Hepatocyte (in vitro differentiated cells): ENCODE measurements at regions not wholly inside any gene's neighbourhood (a gene's known extent, or its start where the extent isn't known, plus 50 kb on each side); places are given as distances from the start of the nearest gene placed in this dataset.

Experiments
- DNase-seq: peaks from one replicate; pipeline ENCODE4 v3.0.0-alpha.2; 2016; ENCODE audit warnings: low spot score
- H2AFZ ChIP-seq: fragments of 200-600 bp; sonication (generic); 2 replicates; pipeline ENCODE4 v1.6.0; 2016; ENCODE audit warnings: antibody characterized with exemption, mild to moderate bottlenecking
- H3K27ac ChIP-seq: fragments of 200-600 bp; sonication (generic); 2 replicates; pipeline ENCODE4 v1.5.1; 2016; ENCODE audit warnings: mild to moderate bottlenecking
- H3K27me3 ChIP-seq: fragments of 200-600 bp; sonication (generic); 2 replicates; pipeline ENCODE4 v1.6.1; 2016
- H3K36me3 ChIP-seq: fragments of 200-600 bp; sonication (generic); replicated peaks from 2 replicates; pipeline ENCODE4 v1.5.1; 2016; ENCODE audit warnings: low read depth; ENCODE audit not compliant: insufficient read depth
- H3K4me1 ChIP-seq: fragments of 200-600 bp; sonication (generic); 2 replicates; pipeline ENCODE4 v1.5.1; 2016; ENCODE audit warnings: mild to moderate bottlenecking, moderate library complexity; ENCODE audit not compliant: insufficient read depth
- H3K4me2 ChIP-seq: fragments of 200-600 bp; sonication (generic); 2 replicates; pipeline ENCODE4 v1.6.0; 2016
- H3K4me3 ChIP-seq: fragments of 200-600 bp; sonication (generic); 2 replicates; pipeline ENCODE4 v1.5.1; 2016; ENCODE audit warnings: mild to moderate bottlenecking
- H3K79me2 ChIP-seq: fragments of 200-600 bp; sonication (generic); 2 replicates; pipeline ENCODE4 v1.6.0; 2017; ENCODE audit warnings: mild to moderate bottlenecking
- H3K9me2 ChIP-seq: fragments of 200-600 bp; sonication (generic); replicated peaks from 2 replicates; pipeline ENCODE4 v1.6.0; 2017; ENCODE audit warnings: mild to moderate bottlenecking; ENCODE audit not compliant: insufficient read depth
- H3K9me3 ChIP-seq: fragments of 200-600 bp; sonication (generic); 2 replicates; pipeline ENCODE4 v1.5.1; 2016; ENCODE audit warnings: low read depth, mild to moderate bottlenecking
- H4K20me1 ChIP-seq: fragments of 200-600 bp; sonication (generic); 2 replicates; pipeline ENCODE4 v1.6.0; 2016; ENCODE audit warnings: mild to moderate bottlenecking; ENCODE audit not compliant: insufficient read depth, poor library complexity, severe bottlenecking
- EZH2 ChIP-seq: fragments of 200-600 bp; sonication (generic); IDR thresholded peaks from 2 replicates; pipeline ENCODE4 v1.6.1; 2016; ENCODE audit warnings: antibody characterized with exemption, mild to moderate bottlenecking, borderline replicate concordance
- EZH2phosphoT487 ChIP-seq: fragments of 200-600 bp; sonication (generic); IDR thresholded peaks from one replicate; pipeline ENCODE4 v1.6.1; 2018; ENCODE audit warnings: antibody characterized with exemption, mild to moderate bottlenecking, low read depth, moderate library complexity; ENCODE audit not compliant: unreplicated experiment, severe bottlenecking
- WGBS: methylation state at CpG from one replicate; pipeline ENCODE4 v1.1.6; 2016; ENCODE audit warnings: low lambda C conversion rate; ENCODE audit errors: missing lambda C conversion rate; 5-methylcytosine and 5-hydroxymethylcytosine counted together
- TF ChIP-seq, protein P1 (sequence below): fragments of 200-600 bp; sonication (generic); IDR thresholded peaks from 2 replicates; pipeline ENCODE4 v1.5.1; 2016; ENCODE audit warnings: antibody characterized with exemption, mild to moderate bottlenecking; ENCODE audit not compliant: poor library complexity

DNA sequence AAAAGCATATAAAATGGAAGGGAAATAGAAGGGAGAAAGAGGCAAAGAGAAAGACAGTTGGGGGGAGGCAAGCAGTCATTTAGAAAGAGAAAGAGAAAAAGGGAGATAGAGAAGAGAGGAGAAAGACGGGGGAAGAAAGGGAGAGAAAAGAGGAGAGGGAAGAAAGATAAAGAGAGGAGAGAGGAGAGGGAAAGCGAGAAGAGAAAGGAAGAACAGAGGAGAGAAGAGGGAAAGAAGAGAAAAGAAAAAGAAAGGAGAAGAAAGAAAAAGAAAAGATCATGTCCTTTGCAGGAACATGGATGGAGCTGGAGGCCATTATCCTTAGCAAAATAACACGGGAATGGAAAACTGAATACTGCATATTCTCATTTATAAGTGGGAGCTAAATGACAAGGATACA lies 247.7 kb downstream of the MIAT start:
- Histone ChIP-seq H3K4me3 (no peak overlapping the region), H3K27me3 (peaks cover 43% of the 10 kb centered on the region), H3K9me2 (no peaks in the 10 kb centered on the region), H3K36me3 (no peaks in the 10 kb centered on the region), H3K27ac (no peak overlapping the region), H4K20me1 (no peaks in the 10 kb centered on the region), H3K4me1 (peaks cover 10% of the 10 kb centered on the region), H2AFZ (no peak overlapping the region), H3K79me2 (no peaks in the 10 kb centered on the region), H3K9me3 (no peaks in the 10 kb centered on the region), H3K4me2 (no peak overlapping the region)
- TF ChIP-seq EZH2 (no peak), EZH2phosphoT487 (no peak)
- TF ChIP-seq, protein P1, sequence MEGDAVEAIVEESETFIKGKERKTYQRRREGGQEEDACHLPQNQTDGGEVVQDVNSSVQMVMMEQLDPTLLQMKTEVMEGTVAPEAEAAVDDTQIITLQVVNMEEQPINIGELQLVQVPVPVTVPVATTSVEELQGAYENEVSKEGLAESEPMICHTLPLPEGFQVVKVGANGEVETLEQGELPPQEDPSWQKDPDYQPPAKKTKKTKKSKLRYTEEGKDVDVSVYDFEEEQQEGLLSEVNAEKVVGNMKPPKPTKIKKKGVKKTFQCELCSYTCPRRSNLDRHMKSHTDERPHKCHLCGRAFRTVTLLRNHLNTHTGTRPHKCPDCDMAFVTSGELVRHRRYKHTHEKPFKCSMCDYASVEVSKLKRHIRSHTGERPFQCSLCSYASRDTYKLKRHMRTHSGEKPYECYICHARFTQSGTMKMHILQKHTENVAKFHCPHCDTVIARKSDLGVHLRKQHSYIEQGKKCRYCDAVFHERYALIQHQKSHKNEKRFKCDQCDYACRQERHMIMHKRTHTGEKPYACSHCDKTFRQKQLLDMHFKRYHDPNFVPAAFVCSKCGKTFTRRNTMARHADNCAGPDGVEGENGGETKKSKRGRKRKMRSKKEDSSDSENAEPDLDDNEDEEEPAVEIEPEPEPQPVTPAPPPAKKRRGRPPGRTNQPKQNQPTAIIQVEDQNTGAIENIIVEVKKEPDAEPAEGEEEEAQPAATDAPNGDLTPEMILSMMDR = no peak
- 70% methylated on average over 2 of the region's 3 CpGs for WGBS
- no peak for DNase-seq

GRCh38 chr22:26905640-26906039 lies 248.3 kb downstream of the MIAT start:
- DNase-seq = no peak
- WGBS = 48% methylated on average over 4 of the region's 4 CpGs
- no peak overlapping the region for H3K4me3 ChIP-seq
- no peak for TF ChIP-seq EZH2
- no peak for TF ChIP-seq EZH2phosphoT487
- TF ChIP-seq, protein P1 = no peak
- H3K4me2 ChIP-seq = no peak overlapping the region
- peaks cover 10% of the 10 kb centered on the region for H3K4me1 ChIP-seq
- no peak overlapping the region for H3K27ac ChIP-seq
- H3K9me2 ChIP-seq = no peaks in the 10 kb centered on the region
- no peaks in the 10 kb centered on the region for H3K9me3 ChIP-seq
- no peak overlapping the region for H2AFZ ChIP-seq
- no peaks in the 10 kb centered on the region for H3K79me2 ChIP-seq
- H3K27me3 ChIP-seq = peaks cover 44% of the 10 kb centered on the region
- no peaks in the 10 kb centered on the region for H4K20me1 ChIP-seq
- no peaks in the 10 kb centered on the region for H3K36me3 ChIP-seq

GRCh38 chr22:26906464-26906863 lies 249.1 kb downstream of the MIAT start:
- H3K79me2 ChIP-seq = no peaks in the 10 kb centered on the region
- WGBS = 80% methylated on average over 10 of the region's 10 CpGs
- H3K36me3 ChIP-seq = no peaks in the 10 kb centered on the region
- TF ChIP-seq, protein P1 = no peak
- TF ChIP-seq EZH2phosphoT487 = no peak
- TF ChIP-seq EZH2 = no peak
- DNase-seq = no peak
- H4K20me1 ChIP-seq = no peaks in the 10 kb centered on the region
- H3K4me3 ChIP-seq = no peak overlapping the region
- H3K9me2 ChIP-seq = no peaks in the 10 kb centered on the region
- no peak overlapping the region for H3K27ac ChIP-seq
- no peak overlapping the region for H3K4me2 ChIP-seq
- peaks cover 10% of the 10 kb centered on the region for H3K4me1 ChIP-seq
- no peak overlapping the region for H2AFZ ChIP-seq
- peaks cover 46% of the 10 kb centered on the region for H3K27me3 ChIP-seq
- no peaks in the 10 kb centered on the region for H3K9me3 ChIP-seq

DNA sequence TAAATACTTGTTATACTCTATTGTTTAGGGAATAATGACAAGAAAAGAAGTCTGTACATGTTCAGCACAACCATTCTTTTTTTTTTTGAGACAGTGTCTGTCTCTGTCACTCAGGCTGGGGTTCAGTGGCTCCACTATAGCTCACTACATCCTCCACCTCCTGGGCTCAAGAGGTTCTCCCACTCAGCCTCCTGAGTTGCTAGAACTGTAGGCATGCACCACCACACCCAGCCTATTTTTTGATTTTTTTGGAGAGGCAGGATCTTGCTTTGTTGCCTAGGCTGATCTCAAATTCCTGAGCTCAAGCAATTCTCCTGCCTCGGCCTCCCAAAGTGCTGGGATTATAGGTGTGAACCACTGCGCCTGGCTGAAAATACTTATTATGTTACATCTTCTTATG lies 250.0 kb downstream of the MIAT start:
- TF ChIP-seq EZH2 (no peak), EZH2phosphoT487 (no peak)
- TF ChIP-seq, protein P1 = no peak
- Histone ChIP-seq H3K4me2 (no peak overlapping the region), H3K79me2 (no peaks in the 10 kb centered on the region), H3K36me3 (no peaks in the 10 kb centered on the region), H3K27me3 (peaks cover 52% of the 10 kb centered on the region), H3K9me3 (no peaks in the 10 kb centered on the region), H3K27ac (no peak overlapping the region), H3K4me1 (peaks cover 10% of the 10 kb centered on the region), H3K4me3 (no peak overlapping the region), H4K20me1 (no peaks in the 10 kb centered on the region), H2AFZ (no peak overlapping the region), H3K9me2 (no peaks in the 10 kb centered on the region)
- DNase-seq = no peak
- 86% methylated on average over 2 of the region's 2 CpGs for WGBS
